ENCODE measurements at regions not wholly inside any gene's neighbourhood (a gene's known extent, or its start where the extent isn't known, plus 50 kb on each side); places are given as distances from the start of the nearest gene placed in this dataset.
"Not testable (repeated sequence)": the region's sequence is repeated elsewhere in the genome, so short reads cannot be mapped to it uniquely, and the experiment has no call there.

GRCh38 chr6:14888575-14889000 lies 357.3 kb upstream of the JARID2 start:
- Histone ChIP-seq H3F3A (ENCODE audit: insufficient read depth, low read depth) (no peaks in the 10 kb centered on the region), H3K27ac (no peak overlapping the region), H4K20me1 (ENCODE audit: insufficient read depth) (no peaks in the 10 kb centered on the region), H3K4me2 (no peak overlapping the region), H3K27me3 (ENCODE audit: insufficient read depth, low read depth) (no peaks in the 10 kb centered on the region), H3K4me1 (replicated peaks; ENCODE audit: insufficient read depth) (peaks cover 4% of the 10 kb centered on the region; the same call in 1 of the 2 replicates), H2AFZ (no peak overlapping the region), H3K79me2 (ENCODE audit: low read depth) (no peaks in the 10 kb centered on the region), H3K4me3 (no peak overlapping the region), H3K9me3 (ENCODE audit: insufficient read depth, low read depth) (no peaks in the 10 kb centered on the region; the same call in 1 of the 2 replicates), H3K36me3 (ENCODE audit: low read depth) (no peaks in the 10 kb centered on the region), H3K9me2 (ENCODE audit: insufficient read depth) (no peaks in the 10 kb centered on the region)
- POLR2A ChIA-PET (ENCODE audit: unreplicated experiment) = no interaction called here
- intact Hi-C loops (cut with micrococcal nuclease; ENCODE audit: unreplicated experiment) = loop anchor here (10.0 kb wide), 1 partner anchor 556 kb away; no protein-coding TSS in a partner anchor
- no TSS peak for BruUV-seq (replicated peaks)
- CTCF ChIA-PET = no interaction called here
- TF ChIP-seq, protein P1, sequence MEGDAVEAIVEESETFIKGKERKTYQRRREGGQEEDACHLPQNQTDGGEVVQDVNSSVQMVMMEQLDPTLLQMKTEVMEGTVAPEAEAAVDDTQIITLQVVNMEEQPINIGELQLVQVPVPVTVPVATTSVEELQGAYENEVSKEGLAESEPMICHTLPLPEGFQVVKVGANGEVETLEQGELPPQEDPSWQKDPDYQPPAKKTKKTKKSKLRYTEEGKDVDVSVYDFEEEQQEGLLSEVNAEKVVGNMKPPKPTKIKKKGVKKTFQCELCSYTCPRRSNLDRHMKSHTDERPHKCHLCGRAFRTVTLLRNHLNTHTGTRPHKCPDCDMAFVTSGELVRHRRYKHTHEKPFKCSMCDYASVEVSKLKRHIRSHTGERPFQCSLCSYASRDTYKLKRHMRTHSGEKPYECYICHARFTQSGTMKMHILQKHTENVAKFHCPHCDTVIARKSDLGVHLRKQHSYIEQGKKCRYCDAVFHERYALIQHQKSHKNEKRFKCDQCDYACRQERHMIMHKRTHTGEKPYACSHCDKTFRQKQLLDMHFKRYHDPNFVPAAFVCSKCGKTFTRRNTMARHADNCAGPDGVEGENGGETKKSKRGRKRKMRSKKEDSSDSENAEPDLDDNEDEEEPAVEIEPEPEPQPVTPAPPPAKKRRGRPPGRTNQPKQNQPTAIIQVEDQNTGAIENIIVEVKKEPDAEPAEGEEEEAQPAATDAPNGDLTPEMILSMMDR (conservative IDR thresholded peaks at IDR 0.05) = no peak
- TF ChIP-seq EZH2 (IDR thresholded peaks at IDR 0.05; ENCODE audit: low read depth) = no peak
- no peak for DNase-seq

GRCh38 chr6:14889188-14889587 lies 356.7 kb upstream of the JARID2 start:
- Histone ChIP-seq H2AFZ (no peak overlapping the region), H3F3A (ENCODE audit: insufficient read depth, low read depth) (no peaks in the 10 kb centered on the region), H3K9me2 (ENCODE audit: insufficient read depth) (no peaks in the 10 kb centered on the region), H3K4me2 (no peak overlapping the region), H3K9me3 (ENCODE audit: insufficient read depth, low read depth) (no peaks in the 10 kb centered on the region; the same call in 1 of the 2 replicates), H3K4me1 (replicated peaks; ENCODE audit: insufficient read depth) (no peaks in the 10 kb centered on the region), H4K20me1 (ENCODE audit: insufficient read depth) (no peaks in the 10 kb centered on the region), H3K27me3 (ENCODE audit: insufficient read depth, low read depth) (no peaks in the 10 kb centered on the region), H3K79me2 (ENCODE audit: low read depth) (no peaks in the 10 kb centered on the region), H3K4me3 (no peak overlapping the region), H3K27ac (no peak overlapping the region), H3K36me3 (ENCODE audit: low read depth) (no peaks in the 10 kb centered on the region)
- CTCF ChIA-PET = no interaction called here
- TF ChIP-seq EZH2 (IDR thresholded peaks at IDR 0.05; ENCODE audit: low read depth) = no peak
- TF ChIP-seq, protein P1 (conservative IDR thresholded peaks at IDR 0.05) = no peak
- no peak for DNase-seq
- intact Hi-C loops (cut with micrococcal nuclease; ENCODE audit: unreplicated experiment) = loop anchor here (10.0 kb wide), 1 partner anchor 556 kb away; no protein-coding TSS in a partner anchor
- BruUV-seq (replicated peaks) = no TSS peak
- POLR2A ChIA-PET (ENCODE audit: unreplicated experiment) = no interaction called here

- CTCF ChIA-PET = interaction anchor here (0.6 kb wide), 1 partner anchor 17 kb away, joined by 12 read pairs; no protein-coding TSS in a partner anchor
- H3K4me3 ChIP-seq = no peak overlapping the region
Observed at GRCh38 chr6:14889611-14890593, 356.0 kb upstream of the JARID2 start.

DNA sequence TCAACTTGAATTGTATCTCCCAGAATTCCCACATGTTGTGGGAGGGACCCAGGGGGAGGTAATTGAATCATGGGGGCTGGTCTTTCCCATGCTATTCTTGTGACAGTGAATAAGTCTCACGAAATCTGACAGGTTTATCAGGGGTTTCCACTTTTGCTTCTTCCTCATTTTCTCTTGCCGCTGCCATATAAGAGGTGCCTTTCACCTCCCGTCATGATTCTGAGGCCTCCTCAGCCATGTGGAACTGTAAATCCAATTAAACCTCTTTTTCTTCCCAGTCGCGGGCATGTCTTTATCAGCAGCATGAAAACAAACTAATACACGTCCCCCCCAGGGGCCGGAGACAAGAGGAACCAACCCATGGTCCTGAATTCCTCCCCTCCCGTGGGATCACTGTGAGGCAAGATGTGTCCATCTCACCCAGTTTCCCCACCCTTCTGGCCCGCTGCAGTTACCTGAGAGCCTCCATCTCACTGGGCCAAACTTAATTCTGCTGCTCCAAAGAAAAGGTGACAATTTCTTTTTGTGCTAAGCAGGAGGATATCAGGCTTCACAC lies 354.0 kb upstream of the JARID2 start:
- H3K4me2 ChIP-seq; DNase-seq; CTCF ChIA-PET; H3K79me2 ChIP-seq (ENCODE audit: low read depth); H3K27me3 ChIP-seq (ENCODE audit: insufficient read depth, low read depth); H3K4me1 ChIP-seq (replicated peaks; ENCODE audit: insufficient read depth); H3F3A ChIP-seq (ENCODE audit: insufficient read depth, low read depth); H3K9me2 ChIP-seq (ENCODE audit: insufficient read depth); intact Hi-C loops (cut with micrococcal nuclease; ENCODE audit: unreplicated experiment); H2AFZ ChIP-seq; H3K4me3 ChIP-seq; BruUV-seq (replicated peaks); H3K9me3 ChIP-seq (ENCODE audit: insufficient read depth, low read depth); H4K20me1 ChIP-seq (ENCODE audit: insufficient read depth); H3K36me3 ChIP-seq (ENCODE audit: low read depth); POLR2A ChIA-PET (ENCODE audit: unreplicated experiment); H3K27ac ChIP-seq: not testable (repeated sequence)

More at GRCh38 chr6:14889611-14890593, 356.0 kb upstream of the JARID2 start:
- H3K27me3 ChIP-seq (ENCODE audit: insufficient read depth, low read depth) = no peaks in the 10 kb centered on the region
- POLR2A ChIA-PET (ENCODE audit: unreplicated experiment) = no interaction called here
- H3K9me2 ChIP-seq (ENCODE audit: insufficient read depth) = no peaks in the 10 kb centered on the region
- no peak for DNase-seq
- H3K4me1 ChIP-seq (replicated peaks; ENCODE audit: insufficient read depth) = no peaks in the 10 kb centered on the region
- no peaks in the 10 kb centered on the region for H3K36me3 ChIP-seq (ENCODE audit: low read depth)
- intact Hi-C loops (cut with micrococcal nuclease; ENCODE audit: unreplicated experiment) = loop anchor here (10.0 kb wide), 1 partner anchor 555 kb away; no protein-coding TSS in a partner anchor
- BruUV-seq (replicated peaks) = no TSS peak
- no peak overlapping the region for H3K4me2 ChIP-seq
- no peaks in the 10 kb centered on the region for H3K79me2 ChIP-seq (ENCODE audit: low read depth)
- no peak overlapping the region for H2AFZ ChIP-seq
- no peak overlapping the region for H3K27ac ChIP-seq
- no peaks in the 10 kb centered on the region for H3F3A ChIP-seq (ENCODE audit: insufficient read depth, low read depth)
- TF ChIP-seq EZH2 (IDR thresholded peaks at IDR 0.05; ENCODE audit: low read depth) = no peak
- TF ChIP-seq, protein P1 (conservative IDR thresholded peaks at IDR 0.05) = no peak
- H3K9me3 ChIP-seq (ENCODE audit: insufficient read depth, low read depth) = no peaks in the 10 kb centered on the region; the same call in 1 of the 2 replicates
- no peaks in the 10 kb centered on the region for H4K20me1 ChIP-seq (ENCODE audit: insufficient read depth)
